OCI-LY1 (cell line): ENCODE measurements at regions not wholly inside any gene's neighbourhood (a gene's known extent, or its start where the extent isn't known, plus 50 kb on each side); places are given as distances from the start of the nearest gene placed in this dataset.
"Not testable (repeated sequence)": the region's sequence is repeated elsewhere in the genome, so short reads cannot be mapped to it uniquely, and the experiment has no call there.

ENCODE experiments used
- H2AFZ ChIP-seq: fragments of 200-600 bp; sonication (generic), shearing (Covaris generic); 2 replicates; pipeline ENCODE4 v1.6.0; 2014; ENCODE audit warnings: antibody characterized with exemption, mild to moderate bottlenecking, low read length
- H3F3A ChIP-seq: fragments of 200-600 bp; sonication (generic), shearing (Covaris generic); 2 replicates; pipeline ENCODE4 v1.6.0; 2014; ENCODE audit warnings: mild to moderate bottlenecking, antibody characterized with exemption, low read length, moderate library complexity; ENCODE audit not compliant: insufficient read depth
- H3K27ac ChIP-seq: fragments of 200-600 bp; sonication (generic); 2 replicates; pipeline ENCODE4 v1.5.1; 2014; ENCODE audit warnings: low read length, mixed run types, mild to moderate bottlenecking, low read depth; ENCODE audit not compliant: poor library complexity, severe bottlenecking
- H3K27me3 ChIP-seq: fragments of 200-600 bp; sonication (generic); 2 replicates; pipeline ENCODE4 v1.6.0; 2014; ENCODE audit warnings: antibody characterized with exemption, mild to moderate bottlenecking, low read length, moderate library complexity; ENCODE audit not compliant: insufficient read depth
- H3K36me3 ChIP-seq: fragments of 200-600 bp; sonication (generic); 2 replicates; pipeline ENCODE4 v1.6.1; 2014; ENCODE audit warnings: mild to moderate bottlenecking, antibody characterized with exemption, low read length, moderate library complexity, mixed read lengths; ENCODE audit not compliant: insufficient read depth
- H3K4me1 ChIP-seq: fragments of 200-600 bp; sonication (generic); 2 replicates; pipeline ENCODE4 v1.5.1; 2014; ENCODE audit warnings: mild to moderate bottlenecking, low read length, moderate library complexity; ENCODE audit not compliant: insufficient read depth, severe bottlenecking
- H3K4me2 ChIP-seq: fragments of 200-600 bp; sonication (generic), shearing (Covaris generic); 2 replicates; pipeline ENCODE4 v1.6.1; 2014; ENCODE audit warnings: low read length
- H3K4me3 ChIP-seq: fragments of 200-600 bp; sonication (generic); 2 replicates; pipeline ENCODE4 v1.5.1; 2014; ENCODE audit warnings: low read length, low read depth, mild to moderate bottlenecking, mixed read lengths; ENCODE audit not compliant: poor library complexity, severe bottlenecking
- H3K79me2 ChIP-seq: fragments of 200-600 bp; shearing (Covaris generic); 2 replicates; pipeline ENCODE4 v1.6.1; 2016; ENCODE audit warnings: mixed run types, low read length, mixed read lengths; ENCODE audit not compliant: insufficient read depth
- H3K9ac ChIP-seq: fragments of 200-600 bp; sonication (generic), shearing (Covaris generic); 2 replicates; pipeline ENCODE4 v1.6.1; 2014; ENCODE audit warnings: mild to moderate bottlenecking, low read length, mixed read lengths
- H3K9me2 ChIP-seq: fragments of 200-600 bp; sonication (generic), shearing (Covaris generic); 2 replicates; pipeline ENCODE4 v1.6.1; 2014; ENCODE audit warnings: low read depth, mild to moderate bottlenecking, low read length, mixed read lengths
- H3K9me3 ChIP-seq: fragments of 200-600 bp; shearing (Covaris generic); 2 replicates; pipeline ENCODE4 v1.6.1; 2014; ENCODE audit warnings: low read length, mixed read lengths
- H4K20me1 ChIP-seq: fragments of 200-600 bp; sonication (generic), shearing (Covaris generic); 2 replicates; pipeline ENCODE4 v1.6.0; 2016; ENCODE audit warnings: mild to moderate bottlenecking, low read length; ENCODE audit not compliant: insufficient read depth
- EZH2 ChIP-seq: fragments of 200-600 bp; sonication (generic), shearing (Covaris generic); IDR thresholded peaks from 2 replicates; pipeline ENCODE4 v1.8.0; 2017; ENCODE audit warnings: borderline replicate concordance, mixed run types, mild to moderate bottlenecking, antibody characterized with exemption, low read length, moderate library complexity, mixed read lengths
- TF ChIP-seq, protein P1 (sequence below): fragments of 200-600 bp; sonication (generic), shearing (Covaris generic); IDR thresholded peaks from 2 replicates; pipeline ENCODE4 v1.5.1; 2017; ENCODE audit warnings: mild to moderate bottlenecking, antibody characterized with exemption, low read length, moderate library complexity, mixed read lengths

DNA sequence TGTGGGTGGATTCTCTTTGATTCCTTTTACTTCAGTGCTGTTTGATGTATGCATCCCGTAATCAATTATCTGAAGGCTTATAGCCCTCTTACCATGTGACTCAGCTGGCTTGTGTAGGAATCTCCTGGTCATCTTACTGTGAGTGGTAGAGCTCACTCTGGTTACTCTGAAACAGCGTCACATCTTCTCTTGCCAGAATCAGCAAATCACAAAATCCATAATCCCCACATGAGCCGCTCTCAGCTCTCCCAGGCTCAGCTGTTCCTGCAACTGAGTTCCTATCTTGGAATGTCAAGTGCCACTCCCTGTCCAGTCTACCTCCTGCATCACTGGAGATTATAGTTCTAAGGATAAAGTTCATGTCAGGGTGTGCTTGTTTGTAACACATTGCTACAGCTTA lies 278.0 kb downstream of the FBXO8 start:
- TF ChIP-seq EZH2, result no peak
- TF ChIP-seq, protein P1, sequence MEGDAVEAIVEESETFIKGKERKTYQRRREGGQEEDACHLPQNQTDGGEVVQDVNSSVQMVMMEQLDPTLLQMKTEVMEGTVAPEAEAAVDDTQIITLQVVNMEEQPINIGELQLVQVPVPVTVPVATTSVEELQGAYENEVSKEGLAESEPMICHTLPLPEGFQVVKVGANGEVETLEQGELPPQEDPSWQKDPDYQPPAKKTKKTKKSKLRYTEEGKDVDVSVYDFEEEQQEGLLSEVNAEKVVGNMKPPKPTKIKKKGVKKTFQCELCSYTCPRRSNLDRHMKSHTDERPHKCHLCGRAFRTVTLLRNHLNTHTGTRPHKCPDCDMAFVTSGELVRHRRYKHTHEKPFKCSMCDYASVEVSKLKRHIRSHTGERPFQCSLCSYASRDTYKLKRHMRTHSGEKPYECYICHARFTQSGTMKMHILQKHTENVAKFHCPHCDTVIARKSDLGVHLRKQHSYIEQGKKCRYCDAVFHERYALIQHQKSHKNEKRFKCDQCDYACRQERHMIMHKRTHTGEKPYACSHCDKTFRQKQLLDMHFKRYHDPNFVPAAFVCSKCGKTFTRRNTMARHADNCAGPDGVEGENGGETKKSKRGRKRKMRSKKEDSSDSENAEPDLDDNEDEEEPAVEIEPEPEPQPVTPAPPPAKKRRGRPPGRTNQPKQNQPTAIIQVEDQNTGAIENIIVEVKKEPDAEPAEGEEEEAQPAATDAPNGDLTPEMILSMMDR, result no peak
- Histone ChIP-seq H3K9me3 (no peaks in the 10 kb centered on the region), H4K20me1 (no peaks in the 10 kb centered on the region), H3K27me3 (no peaks in the 10 kb centered on the region), H3K4me1 (no peaks in the 10 kb centered on the region), H3K4me2 (no peak overlapping the region), H3K79me2 (no peaks in the 10 kb centered on the region), H3K27ac (no peak overlapping the region), H3K9ac (no peak overlapping the region), H3F3A (no peaks in the 10 kb centered on the region), H3K36me3 (no peaks in the 10 kb centered on the region), H2AFZ (no peak overlapping the region), H3K9me2 (no peaks in the 10 kb centered on the region), H3K4me3 (no peak overlapping the region)

- Histone ChIP-seq H3K79me2 (no peaks in the 10 kb centered on the region), H3K4me3 (no peak overlapping the region), H3K27ac (no peak overlapping the region), H3K4me1 (no peaks in the 10 kb centered on the region), H3K9ac (no peak overlapping the region), H3K27me3 (no peaks in the 10 kb centered on the region), H4K20me1 (no peaks in the 10 kb centered on the region), H3K4me2 (no peak overlapping the region), H3K9me2 (no peaks in the 10 kb centered on the region), H3K9me3 (no peaks in the 10 kb centered on the region), H2AFZ (no peak overlapping the region), H3F3A (no peaks in the 10 kb centered on the region), H3K36me3 (no peaks in the 10 kb centered on the region)
- no peak for TF ChIP-seq EZH2
- TF ChIP-seq, protein P1, result no peak
Observed at GRCh38 chr4:173998471-173999144, 284.9 kb downstream of the FBXO8 start.

DNA sequence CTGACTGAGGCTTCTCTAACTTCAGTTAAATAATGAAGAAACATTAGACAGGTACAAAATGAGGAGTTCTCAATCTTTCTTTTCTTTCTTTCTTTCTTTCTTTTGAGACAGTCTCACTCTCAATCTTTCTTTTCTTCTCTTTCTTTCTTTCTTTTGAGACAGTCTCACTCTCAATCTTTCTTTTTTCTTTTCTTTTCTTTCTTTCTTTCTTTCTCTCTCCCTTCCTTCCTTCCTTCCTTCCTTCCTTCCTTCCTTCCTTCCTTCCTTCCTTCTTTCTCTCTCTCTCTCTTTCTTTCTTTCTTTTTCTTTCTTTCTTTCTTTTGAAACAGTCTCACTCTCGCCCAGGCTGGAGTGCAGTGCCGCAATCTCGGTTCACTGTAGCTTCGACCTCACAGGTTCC lies 287.7 kb downstream of the FBXO8 start:
- H3K4me2 ChIP-seq, H2AFZ ChIP-seq, H3K9me3 ChIP-seq, H4K20me1 ChIP-seq, H3K27ac ChIP-seq, H3K4me3 ChIP-seq, H3K36me3 ChIP-seq, H3K9ac ChIP-seq, H3K27me3 ChIP-seq, H3K79me2 ChIP-seq, H3F3A ChIP-seq, H3K4me1 ChIP-seq, H3K9me2 ChIP-seq: not testable (repeated sequence)

DNA sequence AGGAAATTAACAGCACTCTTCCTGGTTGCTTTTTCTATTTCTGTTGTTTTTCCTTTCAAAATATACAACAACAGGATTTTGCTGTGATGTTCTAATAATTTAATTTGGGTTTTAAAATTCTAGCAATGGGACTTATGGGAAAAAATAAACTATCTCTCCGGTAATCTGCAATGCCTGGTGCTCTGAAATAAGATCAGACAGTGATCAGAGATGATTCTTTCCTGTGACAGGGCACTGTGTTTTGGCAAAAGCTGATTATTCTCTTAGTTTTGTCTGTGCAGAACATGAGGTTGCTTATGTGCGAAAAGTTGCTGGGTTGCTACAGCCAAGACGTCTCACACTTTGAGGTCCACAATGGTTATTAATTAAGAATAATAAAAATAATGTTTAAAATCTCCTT lies 291.7 kb downstream of the FBXO8 start:
- H3K36me3 ChIP-seq, result no peaks in the 10 kb centered on the region
- no peaks in the 10 kb centered on the region for H3F3A ChIP-seq
- H2AFZ ChIP-seq, result no peak overlapping the region
- TF ChIP-seq, protein P1, result no peak
- TF ChIP-seq EZH2, result no peak
- H3K4me2 ChIP-seq, result no peak overlapping the region
- no peaks in the 10 kb centered on the region for H3K79me2 ChIP-seq
- no peaks in the 10 kb centered on the region for H4K20me1 ChIP-seq
- no peak overlapping the region for H3K9ac ChIP-seq
- no peaks in the 10 kb centered on the region for H3K9me2 ChIP-seq
- no peak overlapping the region for H3K27ac ChIP-seq
- no peaks in the 10 kb centered on the region for H3K4me1 ChIP-seq
- no peaks in the 10 kb centered on the region for H3K27me3 ChIP-seq
- no peak overlapping the region for H3K4me3 ChIP-seq
- H3K9me3 ChIP-seq, result no peaks in the 10 kb centered on the region
